Activated B cell treated with CpG ODN at 0.5 μM for 24 hours (primary cell): ENCODE measurements at regions not wholly inside any gene's neighbourhood (a gene's known extent, or its start where the extent isn't known, plus 50 kb on each side); places are given as distances from the start of the nearest gene placed in this dataset.

Experiments
- ATAC-seq: fragments of 200-7000 bp; cut with Tn5 transposase; one replicate; pipeline ENCODE4 v1.10.0; 2021; ENCODE audit warnings: low read depth, mild to moderate bottlenecking, moderate library complexity
- CTCF ChIA-PET: fragments of 350-600 bp; sonication (Branson Sonifier 250); formaldehyde crosslinking; loops from one replicate; lab custom pipeline; 2021; ENCODE audit warnings: antibody characterized with exemption; lab: Charles Lee
- POLR2A ChIA-PET: fragments of 350-600 bp; sonication (Branson Sonifier 250); formaldehyde crosslinking; loops from one replicate; lab custom pipeline; 2021; ENCODE audit warnings: antibody characterized with exemption; lab: Charles Lee
- DNase-seq: peaks from one replicate; pipeline ENCODE4 v3.0.0; 2022
- H3K27ac Mint-ChIP-seq: one replicate; pipeline ENCODE4 v1.8.0; 2020; ENCODE audit warnings: mixed read lengths
- H3K27me3 Mint-ChIP-seq: one replicate; pipeline ENCODE4 v1.8.0; 2021; ENCODE audit warnings: mixed read lengths
- H3K36me3 Mint-ChIP-seq: one replicate; pipeline ENCODE4 v1.8.0; 2021; ENCODE audit warnings: low read depth, mixed read lengths
- H3K4me1 Mint-ChIP-seq: one replicate; pipeline ENCODE4 v1.8.0; 2021; ENCODE audit warnings: mixed read lengths
- H3K4me3 Mint-ChIP-seq: one replicate; pipeline ENCODE4 v1.8.0; 2020; ENCODE audit warnings: mild to moderate bottlenecking, mixed read lengths
- H3K9me3 Mint-ChIP-seq: one replicate; pipeline ENCODE4 v1.8.0; 2020; ENCODE audit warnings: mixed read lengths
- intact Hi-C: fragments of 100-400 bp; cut with micrococcal nuclease; formaldehyde crosslinking; loops from one replicate; pipeline ENCODE4 v1.15.1; 2024
- TF ChIP-seq, protein P1 (sequence below): fragments of 200-600 bp; IDR thresholded peaks from one replicate; pipeline ENCODE4 v1.8.0; 2022; ENCODE audit warnings: antibody characterized with exemption, mild to moderate bottlenecking

DNA sequence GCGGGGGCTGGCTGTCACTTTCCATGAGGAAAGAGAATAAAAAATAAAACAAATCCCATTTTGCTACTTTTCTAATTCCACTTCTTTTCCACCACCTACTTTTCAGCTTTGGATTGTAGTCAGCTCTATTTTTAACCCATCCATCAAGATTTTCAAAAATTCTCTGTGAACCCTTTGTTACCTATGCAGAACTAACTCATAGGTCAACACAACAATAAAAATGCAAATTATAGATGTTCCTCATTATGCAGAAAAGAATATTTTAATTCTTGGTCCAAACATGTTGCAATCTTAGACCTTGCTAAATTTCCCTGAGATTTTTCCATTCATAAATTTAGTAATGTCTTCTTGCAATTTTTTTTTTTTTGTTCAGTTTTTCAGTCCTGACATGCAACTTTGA, 454.5 kb downstream of the ADAMTS20 start:
- intact Hi-C loops, result no loop called here
- Mint-ChIP-seq H3K9me3 (no peaks in the 10 kb centered on the region), H3K36me3 (no peaks in the 10 kb centered on the region), H3K4me3 (no peak overlapping the region), H3K27me3 (peaks cover 4% of the 10 kb centered on the region), H3K27ac (no peak overlapping the region), H3K4me1 (no peaks in the 10 kb centered on the region)
- TF ChIP-seq, protein P1, sequence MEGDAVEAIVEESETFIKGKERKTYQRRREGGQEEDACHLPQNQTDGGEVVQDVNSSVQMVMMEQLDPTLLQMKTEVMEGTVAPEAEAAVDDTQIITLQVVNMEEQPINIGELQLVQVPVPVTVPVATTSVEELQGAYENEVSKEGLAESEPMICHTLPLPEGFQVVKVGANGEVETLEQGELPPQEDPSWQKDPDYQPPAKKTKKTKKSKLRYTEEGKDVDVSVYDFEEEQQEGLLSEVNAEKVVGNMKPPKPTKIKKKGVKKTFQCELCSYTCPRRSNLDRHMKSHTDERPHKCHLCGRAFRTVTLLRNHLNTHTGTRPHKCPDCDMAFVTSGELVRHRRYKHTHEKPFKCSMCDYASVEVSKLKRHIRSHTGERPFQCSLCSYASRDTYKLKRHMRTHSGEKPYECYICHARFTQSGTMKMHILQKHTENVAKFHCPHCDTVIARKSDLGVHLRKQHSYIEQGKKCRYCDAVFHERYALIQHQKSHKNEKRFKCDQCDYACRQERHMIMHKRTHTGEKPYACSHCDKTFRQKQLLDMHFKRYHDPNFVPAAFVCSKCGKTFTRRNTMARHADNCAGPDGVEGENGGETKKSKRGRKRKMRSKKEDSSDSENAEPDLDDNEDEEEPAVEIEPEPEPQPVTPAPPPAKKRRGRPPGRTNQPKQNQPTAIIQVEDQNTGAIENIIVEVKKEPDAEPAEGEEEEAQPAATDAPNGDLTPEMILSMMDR, result no peak
- ATAC-seq (no peak), DNase-seq (no peak)
- ChIA-PET CTCF (no interaction called here), POLR2A (no interaction called here)

DNA sequence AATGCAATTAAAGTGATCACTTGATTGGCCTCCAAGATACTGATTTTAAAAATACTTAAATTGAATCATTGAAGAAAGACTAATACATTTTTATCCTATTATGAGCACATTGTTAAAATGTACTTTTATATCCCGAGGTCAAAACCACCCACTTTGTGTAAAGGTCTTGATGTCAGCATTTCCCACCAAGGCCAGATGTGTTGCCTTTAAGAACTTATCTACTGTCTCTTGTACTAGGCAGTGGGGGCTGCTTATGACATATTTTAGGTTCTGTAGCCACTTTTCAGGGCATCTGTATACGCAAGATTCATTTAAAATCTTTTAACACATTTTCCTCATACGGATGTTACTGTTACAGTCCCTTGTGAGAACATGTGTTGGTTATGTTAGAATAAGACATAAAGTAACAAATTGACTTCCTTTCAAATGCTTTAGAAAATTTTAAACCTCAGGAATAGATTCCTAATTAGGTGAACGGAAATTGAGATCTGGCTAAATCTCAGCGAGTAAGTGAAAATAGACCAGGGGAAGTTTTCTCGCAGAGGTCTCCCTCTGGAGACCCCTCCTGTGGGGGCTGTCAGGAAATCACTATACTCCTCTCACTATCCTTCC, 456.2 kb downstream of the ADAMTS20 start:
- ATAC-seq (no peak), DNase-seq (no peak)
- no peaks in the 10 kb centered on the region for H3K9me3 Mint-ChIP-seq
- intact Hi-C loops, result no loop called here
- ChIA-PET CTCF (no interaction called here), POLR2A (no interaction called here)
- no peak overlapping the region for H3K4me3 Mint-ChIP-seq
- H3K4me1 Mint-ChIP-seq, result no peaks in the 10 kb centered on the region
- H3K27ac Mint-ChIP-seq, result no peak overlapping the region
- TF ChIP-seq, protein P1, result no peak
- H3K36me3 Mint-ChIP-seq, result no peaks in the 10 kb centered on the region
- no peaks in the 10 kb centered on the region for H3K27me3 Mint-ChIP-seq

DNA sequence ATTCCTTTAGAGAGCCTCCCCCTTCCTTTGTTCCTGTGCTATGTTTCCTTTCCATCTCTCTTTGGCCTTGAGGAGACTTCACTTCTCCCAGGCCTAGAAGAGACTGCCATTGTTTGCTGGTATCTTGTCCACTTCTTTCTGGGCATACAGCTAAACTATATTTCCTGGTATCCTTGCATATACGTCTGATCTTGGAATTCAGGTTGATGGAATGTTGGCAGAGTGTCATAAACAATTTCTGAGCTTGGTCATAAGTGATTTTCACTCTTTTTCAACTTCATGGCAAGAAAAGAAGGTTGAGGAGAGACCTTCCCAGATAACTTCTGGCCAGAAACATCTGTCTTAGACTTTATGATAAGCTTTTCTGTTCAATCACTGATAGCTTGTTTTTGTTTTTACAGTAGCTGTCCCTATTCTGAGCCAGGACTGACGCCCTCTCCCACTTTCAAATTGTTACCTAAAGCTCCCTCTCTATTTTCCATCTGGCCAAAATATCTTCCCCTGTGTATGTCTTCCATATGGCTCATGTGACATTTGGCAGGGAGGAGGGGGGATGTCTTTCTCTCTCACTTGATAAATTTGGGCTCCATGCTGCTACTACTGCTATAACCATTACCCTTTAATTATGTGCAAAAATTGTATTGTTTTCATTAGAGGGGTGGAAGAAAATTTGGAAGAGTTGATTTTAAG, 457.0 kb downstream of the ADAMTS20 start:
- intact Hi-C loops, result no loop called here
- Mint-ChIP-seq H3K4me1 (no peaks in the 10 kb centered on the region), H3K36me3 (no peaks in the 10 kb centered on the region), H3K4me3 (no peak overlapping the region), H3K27ac (no peak overlapping the region), H3K9me3 (no peaks in the 10 kb centered on the region), H3K27me3 (no peaks in the 10 kb centered on the region)
- TF ChIP-seq, protein P1, result no peak
- POLR2A ChIA-PET, result no interaction called here
- CTCF ChIA-PET, result no interaction called here
- DNase-seq, result no peak
- ATAC-seq, result no peak

DNA sequence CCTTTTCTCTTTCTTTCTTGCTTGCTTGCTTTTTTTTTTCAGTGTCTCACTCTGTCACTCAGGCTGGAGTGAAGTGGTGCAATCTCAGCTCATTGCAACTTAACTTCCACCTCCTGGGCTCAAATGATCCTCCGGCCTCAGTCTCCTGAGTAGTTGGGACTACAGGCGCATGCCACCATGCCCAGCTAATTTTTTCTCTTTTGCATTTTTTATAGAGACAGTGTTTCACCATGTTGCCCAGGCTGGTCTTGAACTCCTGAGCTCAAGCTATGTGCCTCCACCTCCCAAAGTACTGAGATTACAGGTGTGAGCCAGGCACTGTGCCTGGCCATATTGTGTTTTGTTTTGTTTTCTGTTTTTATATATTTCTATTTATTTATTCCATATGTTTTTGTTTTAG, 461.0 kb downstream of the ADAMTS20 start:
- CTCF ChIA-PET, result no interaction called here
- no peaks in the 10 kb centered on the region for H3K27me3 Mint-ChIP-seq

More for the DNA sequence above, 461.0 kb downstream of the ADAMTS20 start:
- no peaks in the 10 kb centered on the region for H3K36me3 Mint-ChIP-seq
- H3K9me3 Mint-ChIP-seq, result peaks cover 6% of the 10 kb centered on the region
- H3K4me3 Mint-ChIP-seq, result no peak overlapping the region
- H3K27ac Mint-ChIP-seq, result no peak overlapping the region
- POLR2A ChIA-PET, result no interaction called here
- TF ChIP-seq, protein P1, result no peak
- ATAC-seq (no peak), DNase-seq (no peak)
- intact Hi-C loops, result no loop called here
- H3K4me1 Mint-ChIP-seq, result no peaks in the 10 kb centered on the region
